Upper lobe of left lung (tissue), 4 donors: ENCODE measurements at regions not wholly inside any gene's neighbourhood (a gene's known extent, or its start where the extent isn't known, plus 50 kb on each side); places are given as distances from the start of the nearest gene placed in this dataset.
"Not testable (repeated sequence)": the region's sequence is repeated elsewhere in the genome, so short reads cannot be mapped to it uniquely, and the experiment has no call there.

ENCODE experiments used
- CTCF ChIP-seq, 6 experiments: fragments of 450-650 bp in 4 of 6; fragments of 200-600 bp in 2 of 6; sonication (generic) in 2 of 6; IDR thresholded peaks; one replicate each; pipeline ENCODE4 v1.5.1; 2016 to 2019; ENCODE audit warnings: antibody characterized with exemption in 6 of 6
- POLR2A ChIP-seq, 4 donors: fragments of 450-650 bp; IDR thresholded peaks; one replicate each; pipeline ENCODE4 v1.5.1; 2016 to 2017; ENCODE audit warnings: antibody characterized with exemption in 4 of 4, mild to moderate bottlenecking in 2 of 4

DNA sequence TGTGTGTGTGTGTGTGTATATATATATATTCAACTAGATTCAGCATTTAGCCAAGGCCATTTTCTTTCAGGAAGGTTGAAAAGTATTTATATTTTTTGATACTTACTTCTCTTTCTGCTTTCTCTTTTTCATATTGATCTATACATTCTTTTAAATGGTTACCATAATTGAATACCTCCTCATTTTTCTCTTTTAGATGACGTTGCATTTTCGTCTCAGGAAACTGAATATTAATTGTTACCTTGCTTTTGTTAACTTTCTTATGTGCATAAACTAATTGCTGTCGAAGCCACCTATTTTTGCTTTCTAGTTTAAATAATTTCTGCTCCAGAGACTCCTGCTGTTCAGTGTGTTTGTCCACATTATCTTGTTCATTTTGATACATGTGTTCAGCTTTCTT, 225.4 kb upstream of the POTED start:
- TF ChIP-seq CTCF, POLR2A (IDR thresholded peaks at IDR 0.05): not testable (repeated sequence)
